Upper lobe of left lung (tissue), 4 donors: ENCODE measurements at regions not wholly inside any gene's neighbourhood (a gene's known extent, or its start where the extent isn't known, plus 50 kb on each side); places are given as distances from the start of the nearest gene placed in this dataset.

Experiments used
- EP300 ChIP-seq, 4 donors: sonication (generic); formaldehyde crosslinking; IDR thresholded peaks; one replicate each; pipeline ENCODE4 v1.5.1; 2017; ENCODE audit warnings: antibody characterized with exemption in 4 of 4, control low read depth in 2 of 4
- POLR2A ChIP-seq, 4 donors: fragments of 450-650 bp; IDR thresholded peaks; one replicate each; pipeline ENCODE4 v1.5.1; 2016 to 2017; ENCODE audit warnings: antibody characterized with exemption in 4 of 4, mild to moderate bottlenecking in 2 of 4
- TF ChIP-seq, protein P1 (sequence below), 6 experiments: fragments of 450-650 bp in 4 of 6; fragments of 200-600 bp in 2 of 6; sonication (generic) in 2 of 6; IDR thresholded peaks; one replicate each; pipeline ENCODE4 v1.5.1; 2016 to 2019; ENCODE audit warnings: antibody characterized with exemption in 6 of 6

DNA sequence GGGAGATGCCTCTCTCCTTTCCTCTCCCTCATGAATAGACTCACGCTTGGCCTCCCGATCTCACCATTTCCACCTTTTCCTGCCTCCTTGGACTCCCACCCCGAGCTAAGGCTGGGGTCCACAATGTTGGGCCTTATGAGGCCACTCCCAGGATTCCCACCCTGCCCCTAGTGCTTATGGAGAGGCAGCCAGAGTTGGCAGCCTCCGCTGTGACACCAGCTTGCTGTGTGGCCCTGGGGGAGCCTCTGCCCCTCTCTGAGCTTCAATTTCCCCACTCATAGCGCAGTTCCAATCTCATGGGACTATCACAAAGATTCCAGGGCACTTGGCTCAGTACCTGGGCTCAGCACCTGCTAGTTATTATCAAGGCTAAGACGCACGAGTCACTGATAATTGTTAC, 118.7 kb upstream of the WNT4 start:
- TF ChIP-seq, protein P1, sequence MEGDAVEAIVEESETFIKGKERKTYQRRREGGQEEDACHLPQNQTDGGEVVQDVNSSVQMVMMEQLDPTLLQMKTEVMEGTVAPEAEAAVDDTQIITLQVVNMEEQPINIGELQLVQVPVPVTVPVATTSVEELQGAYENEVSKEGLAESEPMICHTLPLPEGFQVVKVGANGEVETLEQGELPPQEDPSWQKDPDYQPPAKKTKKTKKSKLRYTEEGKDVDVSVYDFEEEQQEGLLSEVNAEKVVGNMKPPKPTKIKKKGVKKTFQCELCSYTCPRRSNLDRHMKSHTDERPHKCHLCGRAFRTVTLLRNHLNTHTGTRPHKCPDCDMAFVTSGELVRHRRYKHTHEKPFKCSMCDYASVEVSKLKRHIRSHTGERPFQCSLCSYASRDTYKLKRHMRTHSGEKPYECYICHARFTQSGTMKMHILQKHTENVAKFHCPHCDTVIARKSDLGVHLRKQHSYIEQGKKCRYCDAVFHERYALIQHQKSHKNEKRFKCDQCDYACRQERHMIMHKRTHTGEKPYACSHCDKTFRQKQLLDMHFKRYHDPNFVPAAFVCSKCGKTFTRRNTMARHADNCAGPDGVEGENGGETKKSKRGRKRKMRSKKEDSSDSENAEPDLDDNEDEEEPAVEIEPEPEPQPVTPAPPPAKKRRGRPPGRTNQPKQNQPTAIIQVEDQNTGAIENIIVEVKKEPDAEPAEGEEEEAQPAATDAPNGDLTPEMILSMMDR (IDR thresholded peaks at IDR 0.05), result no peak
- TF ChIP-seq POLR2A (IDR thresholded peaks at IDR 0.05), result no peak
- no peak for TF ChIP-seq EP300 (IDR thresholded peaks at IDR 0.05)
